SKM-1 treated with dmso at 0.1 percent for 144 hours (cell line): ENCODE measurements at regions not wholly inside any gene's neighbourhood (a gene's known extent, or its start where the extent isn't known, plus 50 kb on each side); places are given as distances from the start of the nearest gene placed in this dataset.

Experiments
- DNase-seq: peaks from one replicate; lab custom pipeline; 2025; ENCODE audit not compliant: unreplicated experiment; lab: John Stamatoyannopoulos, UW

DNA sequence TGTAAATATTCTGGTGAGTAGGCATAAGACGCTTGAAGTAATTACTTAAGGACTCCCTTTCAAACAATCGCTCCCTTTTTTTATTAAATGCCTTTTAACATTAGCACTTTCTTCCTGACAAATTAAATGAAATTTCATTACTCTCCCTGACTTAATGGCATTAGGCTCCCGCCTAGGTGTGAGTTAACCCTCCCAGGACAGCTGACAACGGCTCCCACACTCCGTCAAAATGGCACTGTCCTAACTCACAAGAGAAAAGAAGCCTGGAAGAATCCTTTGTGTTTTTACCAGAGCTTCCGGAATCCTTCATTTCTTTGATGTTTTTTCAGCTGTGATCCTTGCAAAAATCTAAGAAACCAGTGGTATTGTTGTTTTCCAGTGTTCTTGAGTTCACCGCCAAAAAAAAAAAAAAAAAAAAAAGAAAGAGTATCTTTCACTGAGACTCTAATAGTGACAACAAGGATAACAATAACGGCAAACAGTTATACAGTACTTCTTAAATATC, 861.0 kb upstream of the NR2F2 start:
- no peak for DNase-seq

DNA sequence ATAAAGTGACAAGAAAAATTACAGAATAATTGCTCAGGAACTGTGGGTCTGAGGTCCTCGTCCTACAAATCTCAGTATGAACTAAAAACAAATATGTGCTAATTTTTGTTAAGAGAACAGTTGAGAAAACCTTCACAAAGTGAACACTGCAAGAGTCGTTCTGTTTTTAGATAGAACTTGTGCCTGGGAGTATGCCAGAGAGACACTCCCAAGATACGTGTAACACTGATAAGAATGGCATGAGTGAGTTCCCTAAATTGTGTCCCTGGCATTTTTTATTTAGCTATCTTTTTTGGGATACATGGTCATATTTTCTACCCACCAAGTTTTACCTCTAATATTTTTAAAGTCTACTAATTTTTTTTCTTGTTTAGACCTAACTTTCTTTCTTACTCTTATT, 860.0 kb upstream of the NR2F2 start:
- DNase-seq: no peak

DNA sequence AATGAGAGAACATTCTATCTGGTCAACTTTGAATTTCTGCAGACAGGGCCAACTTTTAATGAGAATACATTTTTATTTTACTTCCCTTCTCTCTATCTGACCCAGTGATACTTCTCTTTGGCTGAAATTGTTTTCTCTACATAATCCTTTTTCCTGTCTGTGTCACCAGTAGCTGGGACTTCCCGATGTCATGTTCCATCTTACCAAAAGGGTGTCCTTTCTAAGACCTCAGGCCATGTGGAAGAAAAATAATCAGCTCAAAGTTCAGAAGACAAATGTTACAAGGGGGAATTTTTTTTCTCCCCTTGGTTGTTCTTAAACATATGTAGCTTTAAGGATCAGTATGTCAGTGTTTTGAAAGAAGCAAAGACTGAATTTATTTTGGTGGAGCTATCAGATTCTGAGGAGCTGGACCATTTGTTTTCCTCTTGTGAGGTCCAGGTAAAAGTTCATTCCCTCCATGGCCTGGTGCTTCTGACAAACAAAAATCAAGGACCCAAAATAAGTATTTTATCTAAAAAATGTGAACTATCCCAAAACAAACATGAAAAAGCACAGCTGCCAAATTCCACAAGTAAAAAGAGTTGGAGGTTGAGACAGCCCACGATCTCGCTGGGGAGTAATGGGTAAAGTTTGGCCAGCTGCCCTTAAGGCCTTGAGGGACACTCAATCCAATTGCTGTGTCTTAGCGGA, 859.4 kb upstream of the NR2F2 start:
- no peak for DNase-seq

DNA sequence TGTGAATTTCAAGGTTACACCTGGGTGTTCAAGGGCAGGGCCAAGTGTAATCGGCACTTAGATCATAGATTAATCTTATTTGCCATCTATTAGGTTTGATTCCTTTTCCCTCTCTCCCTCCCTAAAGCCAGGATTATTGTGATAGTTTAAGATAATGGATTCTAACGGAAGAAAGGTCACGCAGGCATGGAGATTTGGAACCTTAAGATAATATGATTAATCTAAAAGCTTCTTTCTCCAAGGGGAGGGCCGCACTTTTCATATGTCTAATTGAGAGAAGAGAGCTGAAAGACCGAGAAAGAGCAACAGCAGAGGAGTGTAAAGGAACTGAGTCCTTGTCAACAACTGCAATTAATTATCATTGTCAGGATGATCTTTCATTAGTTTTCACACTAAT, 858.8 kb upstream of the NR2F2 start:
- DNase-seq: no peak

DNA sequence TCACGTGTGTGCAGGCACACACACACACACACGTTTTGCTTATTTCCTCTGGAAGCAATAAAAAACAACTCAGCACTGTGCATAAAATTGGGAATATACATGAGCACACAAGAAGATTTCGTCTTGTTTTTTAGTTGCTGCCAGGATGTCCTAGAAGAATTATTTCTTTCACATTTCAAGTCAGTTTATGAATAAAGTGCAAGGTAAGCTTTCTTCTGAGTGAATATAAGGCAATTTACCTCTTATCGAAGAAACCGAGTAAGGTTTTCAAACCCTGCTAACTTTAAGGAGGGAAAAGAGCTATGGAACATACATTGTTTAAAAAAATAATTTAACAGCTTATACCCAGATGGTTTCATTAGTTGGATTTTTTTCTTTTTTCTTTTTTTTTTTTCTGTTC, 855.4 kb upstream of the NR2F2 start:
- DNase-seq: no peak

DNA sequence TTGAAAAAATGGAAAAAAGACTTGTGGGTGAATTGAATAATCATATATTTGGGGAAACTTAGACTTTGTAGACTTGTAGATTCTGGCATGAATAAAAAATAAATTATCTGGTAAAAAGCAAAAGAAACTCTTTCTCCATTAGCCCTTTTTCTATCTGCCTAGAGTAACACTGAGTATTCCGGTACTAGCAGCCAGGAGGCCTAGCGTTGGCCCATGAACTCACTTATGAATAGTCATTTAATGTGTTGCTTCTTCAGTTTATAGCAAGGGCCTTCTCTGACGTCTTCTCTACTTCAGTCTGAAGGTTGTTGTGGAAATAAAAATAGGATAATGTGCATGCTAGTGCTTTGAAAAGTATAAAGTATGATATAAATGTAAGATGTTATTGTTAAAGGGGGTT, 851.2 kb upstream of the NR2F2 start:
- no peak for DNase-seq

DNA sequence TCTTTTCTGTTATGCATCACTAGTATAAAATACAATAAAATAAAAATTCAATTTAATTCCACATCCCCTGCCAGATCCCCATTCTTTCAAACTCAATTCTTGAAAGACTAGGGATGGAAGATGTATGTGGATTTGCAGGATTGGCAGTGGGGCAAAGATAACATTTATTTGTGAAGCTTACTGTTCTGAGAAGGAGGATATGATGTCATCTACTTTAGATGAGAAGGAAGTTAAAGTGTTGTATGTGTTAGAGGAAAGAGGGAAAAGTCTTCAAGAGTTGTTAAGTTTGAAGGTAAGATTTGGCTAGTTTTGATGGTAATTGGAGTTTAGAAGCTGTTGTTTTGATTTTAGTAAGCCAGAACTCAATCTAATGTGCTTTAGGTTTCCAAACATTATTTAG, 845.1 kb upstream of the NR2F2 start:
- no peak for DNase-seq

DNA sequence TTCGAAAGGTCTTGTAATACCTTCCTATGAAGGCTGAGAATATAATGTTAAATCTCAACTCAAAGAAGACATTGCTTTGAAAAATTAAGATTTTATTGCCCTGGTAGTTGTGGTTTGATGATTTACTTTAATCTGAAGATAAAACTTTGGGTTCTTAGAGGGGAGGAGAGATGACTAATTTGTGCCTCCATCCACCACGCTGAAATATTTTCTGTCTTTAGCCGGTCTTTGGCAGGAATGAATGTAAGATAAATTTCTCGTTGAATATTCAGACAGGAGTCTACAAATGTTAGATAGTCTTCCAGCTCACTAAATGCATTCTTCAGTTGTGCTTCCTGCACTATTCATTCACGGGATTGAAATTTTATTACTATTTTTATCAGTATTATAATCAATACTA, 844.3 kb upstream of the NR2F2 start:
- DNase-seq: no peak

DNA sequence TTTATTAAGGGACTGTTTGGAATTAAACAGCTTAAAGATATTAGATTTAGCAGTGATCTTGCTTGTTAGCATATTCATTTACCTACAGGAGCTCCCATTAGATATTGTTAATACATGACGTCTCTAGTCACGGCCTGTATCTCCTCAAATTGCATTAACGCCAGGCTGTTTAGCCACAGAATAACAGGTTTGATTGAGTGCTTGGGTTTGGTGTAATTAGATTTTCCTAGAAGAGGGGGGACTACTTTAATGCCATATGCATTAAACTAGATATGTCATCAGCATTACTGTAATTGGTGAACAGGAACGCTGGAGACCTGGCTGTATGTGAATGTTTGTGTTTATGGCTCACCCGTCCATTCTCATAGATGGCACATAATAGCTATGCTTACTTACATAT, 841.4 kb upstream of the NR2F2 start:
- DNase-seq: no peak

DNA sequence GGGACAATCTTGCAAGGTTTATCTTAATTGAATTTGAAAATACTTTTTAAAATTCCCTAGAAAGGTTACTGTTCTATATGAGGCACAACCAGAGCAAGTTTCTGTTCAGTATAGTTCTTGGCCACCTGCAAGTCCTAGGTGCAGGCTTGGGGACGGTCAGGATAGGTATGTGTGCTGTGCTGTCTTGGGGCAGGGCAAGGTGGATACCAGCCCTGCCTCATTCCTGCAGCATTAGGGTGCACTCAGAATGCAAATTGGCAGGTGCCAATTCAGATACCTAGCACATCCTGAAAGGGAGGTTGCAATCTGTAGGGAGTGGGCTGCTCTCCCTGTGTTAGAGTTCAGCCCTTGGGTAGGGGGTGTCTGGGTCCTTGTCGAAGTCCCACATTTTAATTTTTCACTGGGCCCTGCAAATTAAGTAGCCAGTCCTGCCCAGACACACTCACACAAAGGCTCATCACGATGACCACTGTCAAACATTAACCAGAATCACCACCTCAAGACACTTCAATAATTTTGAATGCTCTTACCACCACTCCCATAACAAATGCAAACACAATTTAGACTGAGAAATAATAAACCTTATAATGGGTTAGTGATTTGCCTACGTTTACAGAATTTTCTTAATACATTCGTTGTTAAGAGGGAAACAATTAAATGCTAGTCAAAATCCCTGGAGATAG, 838.0 kb upstream of the NR2F2 start:
- DNase-seq: no peak

DNA sequence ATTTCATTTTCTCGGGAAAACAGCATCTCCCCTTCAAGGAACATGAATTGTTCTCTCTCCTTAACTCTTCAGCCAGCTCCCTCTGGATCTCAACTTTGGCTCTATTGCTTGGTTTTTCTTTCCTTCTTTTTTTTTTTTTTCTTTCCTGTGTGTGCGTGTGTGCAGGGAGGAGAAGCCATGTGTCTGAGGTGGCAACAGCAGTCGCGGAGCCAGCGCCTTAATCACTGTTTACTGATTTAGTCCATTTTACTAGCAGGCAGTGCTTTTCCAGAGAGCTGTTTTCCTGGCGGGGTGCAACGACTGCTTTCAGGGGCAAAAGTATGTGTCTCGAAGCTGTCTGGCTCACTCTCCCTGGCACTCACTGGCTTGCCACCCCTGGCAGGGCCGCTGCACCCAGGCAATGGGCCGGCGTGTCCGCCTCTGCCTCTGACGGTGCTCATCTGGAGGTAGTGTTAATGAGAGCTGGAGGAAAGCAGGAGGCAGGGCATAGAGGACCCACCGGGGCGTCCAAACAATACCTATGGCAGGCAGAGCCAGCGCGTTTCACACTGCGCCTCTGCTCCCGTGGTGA, 835.4 kb upstream of the NR2F2 start:
- no peak for DNase-seq

DNA sequence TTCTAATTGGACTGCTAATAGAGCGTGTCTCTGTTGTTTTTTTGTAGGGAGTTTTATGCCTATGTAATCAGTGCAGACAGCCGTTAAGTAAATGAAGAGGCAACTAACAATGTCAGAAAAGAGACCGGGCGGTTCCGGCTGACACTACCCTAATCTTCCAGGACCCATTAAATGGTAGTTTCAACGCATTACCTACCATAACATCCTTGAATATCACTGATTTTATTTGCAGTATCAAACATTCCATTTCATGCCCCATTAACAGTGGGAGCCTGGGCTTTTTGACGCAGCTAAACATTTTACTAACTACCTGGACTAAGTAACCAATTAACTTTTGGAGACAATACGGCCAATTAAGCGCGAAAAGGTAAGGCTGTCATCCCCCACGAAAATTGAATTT, 832.9 kb upstream of the NR2F2 start:
- no peak for DNase-seq

DNA sequence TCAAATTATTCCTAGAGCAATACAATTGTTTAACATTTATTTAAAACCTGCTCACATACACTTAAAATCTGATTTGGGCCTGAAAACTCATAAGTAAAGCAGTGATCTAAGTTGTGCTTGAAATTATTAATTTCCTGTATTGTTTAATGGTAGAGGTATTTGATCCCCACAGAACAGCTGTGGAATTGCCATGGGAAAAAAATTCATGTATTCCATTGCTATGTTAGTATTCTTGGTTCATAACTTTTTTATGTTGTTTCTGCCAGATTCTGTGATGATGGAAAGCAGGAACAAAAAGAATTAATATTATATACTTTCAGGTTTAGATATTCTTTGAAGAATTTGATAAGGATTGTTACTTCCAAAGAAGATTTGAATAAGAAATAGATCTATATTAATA, 831.5 kb upstream of the NR2F2 start:
- no peak for DNase-seq

DNA sequence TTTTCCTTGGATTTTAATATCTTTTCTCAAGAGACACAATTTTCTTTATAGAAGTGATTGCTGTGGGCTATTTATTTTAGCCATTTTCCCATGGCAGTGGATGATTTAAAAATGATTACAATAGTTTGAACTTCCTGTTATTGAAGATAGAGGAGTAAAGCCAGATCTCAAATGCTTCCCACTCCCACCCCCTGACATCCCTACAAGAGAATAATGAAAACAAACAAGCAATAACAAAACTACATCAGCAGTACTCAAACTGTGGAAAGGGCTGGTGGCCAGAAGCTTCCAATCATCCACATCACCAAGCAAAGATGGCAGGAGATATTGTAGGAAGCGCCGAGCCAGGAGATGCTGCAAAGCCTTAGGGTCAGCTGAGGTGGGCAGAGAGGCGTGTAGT, 831.1 kb upstream of the NR2F2 start:
- DNase-seq: no peak

DNA sequence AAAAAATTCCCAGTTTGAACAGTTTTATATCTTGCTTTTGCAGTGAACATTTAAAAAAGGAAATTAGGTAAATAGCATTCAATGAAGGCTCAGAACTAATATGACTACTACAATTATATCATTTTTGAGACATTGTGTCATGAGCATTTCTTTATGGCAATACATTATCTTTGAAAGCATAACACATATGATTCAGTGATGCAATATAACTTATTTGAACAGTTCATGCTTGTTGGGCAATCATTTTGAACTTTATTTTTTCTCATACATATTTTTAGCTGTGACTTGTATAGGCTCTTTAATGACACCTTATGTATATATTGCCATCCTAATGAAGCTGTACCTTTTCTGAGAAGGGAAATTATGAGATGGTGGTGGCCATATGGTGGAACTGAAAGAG, 828.6 kb upstream of the NR2F2 start:
- no peak for DNase-seq

DNA sequence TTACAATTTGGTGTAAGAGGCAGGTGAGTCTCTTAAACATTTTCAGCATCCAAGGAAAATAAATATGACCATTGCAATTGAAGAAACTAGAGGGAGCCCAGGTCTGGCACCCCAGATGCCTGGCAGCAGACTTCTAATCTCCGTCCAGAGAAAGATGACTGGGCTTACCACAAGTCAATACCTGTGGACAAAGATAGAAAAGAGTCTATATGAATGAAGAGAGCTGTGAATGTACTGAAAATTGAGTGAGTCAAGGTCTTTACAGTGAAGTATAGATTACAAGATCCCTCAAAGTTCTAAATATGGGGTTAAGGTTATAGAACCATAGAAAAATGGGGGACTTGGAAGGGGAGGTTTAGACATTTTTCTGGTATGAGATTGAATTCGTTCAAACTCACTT, 827.4 kb upstream of the NR2F2 start:
- DNase-seq: no peak

DNA sequence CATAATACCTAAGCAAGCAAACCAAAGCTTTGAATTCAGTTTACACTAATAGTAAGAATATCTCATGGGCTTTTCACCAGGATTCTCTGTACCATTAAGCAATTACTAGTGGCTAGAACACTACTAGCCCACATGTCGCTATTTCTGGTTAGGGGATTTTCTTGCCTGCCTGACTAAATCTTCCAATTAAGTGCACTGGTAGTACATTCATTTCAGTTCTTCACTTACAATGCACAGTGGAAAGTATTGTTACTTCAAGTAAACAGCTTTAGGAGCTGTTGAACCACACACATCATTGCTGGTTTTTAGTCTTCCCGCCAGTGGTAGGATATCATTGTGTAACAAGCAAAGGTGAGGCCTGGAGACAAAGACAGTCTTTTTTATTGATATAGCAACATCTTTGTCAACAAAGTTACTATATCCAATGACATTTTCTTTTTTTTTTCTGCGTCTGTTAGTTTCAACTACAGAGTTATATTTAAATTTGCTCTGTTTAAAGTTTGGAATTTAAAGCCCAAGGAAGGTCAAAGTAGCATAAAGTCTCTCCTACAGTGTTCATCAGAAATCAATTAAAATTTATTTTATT, 826.8 kb upstream of the NR2F2 start:
- DNase-seq: no peak

DNA sequence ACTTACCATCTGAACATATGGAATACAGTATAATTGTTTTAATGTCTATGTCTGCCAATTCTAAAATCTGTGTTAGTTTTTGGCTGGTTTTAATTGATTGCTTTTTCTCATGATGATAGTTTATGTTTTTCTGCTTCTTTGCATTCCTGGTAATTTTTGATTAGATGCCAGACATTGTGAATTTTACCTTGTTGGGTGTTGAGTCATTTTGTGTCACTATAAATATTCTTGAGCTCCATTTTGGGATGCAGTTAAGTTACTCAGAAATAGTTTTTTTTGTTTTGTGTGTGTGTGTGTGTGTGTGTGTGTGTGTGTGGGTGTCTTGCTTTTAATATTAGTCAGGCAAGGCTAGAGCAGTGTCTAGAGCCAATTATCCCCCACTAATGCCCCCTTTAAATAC, 818.8 kb upstream of the NR2F2 start:
- DNase-seq: no peak

DNA sequence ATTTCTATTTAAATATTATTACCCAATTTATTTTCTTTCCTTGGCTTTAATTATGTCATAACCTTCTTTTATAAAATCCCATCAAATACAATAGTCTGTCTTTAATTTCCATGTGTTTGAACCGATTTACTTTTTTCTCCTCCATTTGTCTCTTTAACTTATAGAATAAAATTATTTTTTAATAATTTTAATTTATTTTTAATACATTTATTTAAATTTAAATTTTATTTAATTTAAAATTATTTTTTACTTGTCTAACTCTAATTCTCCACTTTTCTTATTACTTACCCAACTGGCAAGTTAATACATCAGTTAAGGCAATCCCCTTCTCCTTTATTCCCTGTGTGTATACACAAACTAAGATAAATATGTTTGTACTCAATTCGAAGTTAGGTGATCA, 817.6 kb upstream of the NR2F2 start:
- no peak for DNase-seq

DNA sequence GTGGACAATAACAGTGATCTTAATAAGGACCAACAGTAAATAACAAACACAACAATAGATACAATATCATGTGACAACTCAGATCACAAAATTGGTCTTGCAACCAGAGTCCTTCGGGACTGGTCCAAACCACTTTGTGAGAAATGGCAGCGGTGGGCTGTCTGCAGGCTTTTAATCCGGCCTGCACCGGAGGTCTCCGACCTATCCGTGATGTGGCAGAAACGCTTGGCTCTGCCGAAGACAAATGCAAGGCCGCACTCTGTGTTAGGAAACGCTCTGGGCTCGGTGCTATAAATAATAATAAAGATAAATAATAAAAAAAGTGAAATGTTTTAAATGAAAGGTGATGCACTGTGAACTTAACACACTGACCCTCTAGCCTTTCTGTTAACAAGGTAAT, 810.6 kb upstream of the NR2F2 start:
- DNase-seq: no peak

DNA sequence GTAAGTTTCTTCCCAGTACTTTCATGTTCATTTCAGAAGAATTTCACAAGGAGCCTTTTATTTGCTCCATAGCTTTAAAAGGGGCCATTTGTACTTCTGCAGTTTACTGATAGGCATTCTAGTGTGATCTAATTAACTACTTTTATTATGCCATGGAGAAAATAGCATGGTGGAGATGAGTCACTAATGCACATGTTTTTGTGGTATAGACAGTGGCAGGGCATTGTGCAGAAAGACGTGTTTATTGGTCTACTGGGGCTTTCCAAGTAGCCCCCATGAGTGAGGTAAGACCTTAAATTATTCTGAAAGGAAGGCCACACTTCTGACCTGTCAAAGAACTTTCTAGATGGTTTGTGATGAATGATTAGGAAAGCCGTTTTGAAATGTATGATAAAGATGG, 810.0 kb upstream of the NR2F2 start:
- DNase-seq: no peak

DNA sequence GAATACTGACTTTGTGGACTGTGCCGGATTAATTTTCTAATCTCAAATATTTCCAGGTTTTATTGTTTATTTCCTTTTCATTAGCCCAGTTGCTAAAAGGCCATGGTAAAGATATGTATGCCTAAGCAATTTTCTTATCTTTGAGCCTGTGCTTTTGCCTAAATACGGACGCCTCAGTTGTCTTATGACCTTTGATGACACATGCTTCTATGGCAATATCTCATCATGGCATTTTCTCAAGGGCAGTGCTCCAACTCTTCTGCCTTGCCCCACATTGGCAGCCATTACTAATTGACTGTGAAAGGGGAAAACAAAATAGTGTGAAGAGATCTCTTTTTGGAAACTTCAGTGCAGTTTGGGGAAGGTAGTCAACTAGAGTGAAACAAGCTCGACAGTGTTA, 809.6 kb upstream of the NR2F2 start:
- DNase-seq: no peak
